Neural cell (in vitro differentiated cells): ENCODE measurements at regions not wholly inside any gene's neighbourhood (a gene's known extent, or its start where the extent isn't known, plus 50 kb on each side); places are given as distances from the start of the nearest gene placed in this dataset.

Experiments used
- H2AFZ ChIP-seq: fragments of 200-600, 300-800 bp; sonication (generic), shearing (Covaris generic); 2 replicates; pipeline ENCODE4 v1.6.0; 2014; ENCODE audit warnings: low read depth, mild to moderate bottlenecking, antibody characterized with exemption, low read length, moderate library complexity
- H3F3A ChIP-seq: fragments of 200-600 bp; shearing (Covaris generic); 2 replicates; pipeline ENCODE4 v1.6.1; 2016; ENCODE audit warnings: mild to moderate bottlenecking, moderate library complexity, mixed read lengths, antibody characterized with exemption, low read length; ENCODE audit not compliant: insufficient read depth, poor library complexity, severe bottlenecking
- H3K27ac ChIP-seq: fragments of 200-600, 300-800 bp; sonication (generic), shearing (Covaris generic); 2 replicates; pipeline ENCODE4 v1.5.1; 2014; ENCODE audit warnings: mild to moderate bottlenecking, low read length, moderate library complexity
- H3K27me3 ChIP-seq: fragments of 300-800, 200-600 bp; sonication (generic), shearing (Covaris generic); 2 replicates; pipeline ENCODE4 v1.6.0; 2014; ENCODE audit warnings: mild to moderate bottlenecking, low read depth, low read length, moderate library complexity; ENCODE audit not compliant: insufficient read depth
- H3K36me3 ChIP-seq: fragments of 300-800, 200-600 bp; sonication (generic), shearing (Covaris generic); 2 replicates; pipeline ENCODE4 v1.5.1; 2014; ENCODE audit warnings: mild to moderate bottlenecking, antibody characterized with exemption, low read length, moderate library complexity; ENCODE audit not compliant: insufficient read depth
- H3K4me2 ChIP-seq: fragments of 300-800, 200-600 bp; sonication (generic), shearing (Covaris generic); 2 replicates; pipeline ENCODE4 v1.6.0; 2014; ENCODE audit warnings: mild to moderate bottlenecking, low read length
- H3K4me3 ChIP-seq: fragments of 300-800, 200-600 bp; sonication (generic), shearing (Covaris generic); 2 replicates; pipeline ENCODE4 v1.5.1; 2014; ENCODE audit warnings: mild to moderate bottlenecking, low read length, moderate library complexity
- H3K79me2 ChIP-seq: fragments of 200-600 bp; shearing (Covaris generic); replicated peaks from 2 replicates; pipeline ENCODE4 v1.6.0; 2014; ENCODE audit warnings: mild to moderate bottlenecking, low read length, moderate library complexity; ENCODE audit not compliant: insufficient read depth
- H3K9ac ChIP-seq: fragments of 300-800, 200-600 bp; sonication (generic), shearing (Covaris generic); 2 replicates; pipeline ENCODE4 v1.6.1; 2016; ENCODE audit warnings: mild to moderate bottlenecking, low read length, mixed read lengths
- H3K9me2 ChIP-seq: fragments of 200-600 bp; shearing (Covaris generic); 2 replicates; pipeline ENCODE4 v1.6.1; 2016; ENCODE audit warnings: mild to moderate bottlenecking, low read length, mixed read lengths; ENCODE audit not compliant: insufficient read depth
- H3K9me3 ChIP-seq: fragments of 200-600, 300-800 bp; sonication (generic), shearing (Covaris generic); 2 replicates; pipeline ENCODE4 v1.6.1; 2016; ENCODE audit warnings: mild to moderate bottlenecking, mixed run types, low read length, moderate library complexity, mixed read lengths
- H4K20me1 ChIP-seq: fragments of 200-600 bp; shearing (Covaris generic); 2 replicates; pipeline ENCODE4 v1.6.1; 2016; ENCODE audit warnings: mild to moderate bottlenecking, mixed run types; ENCODE audit not compliant: insufficient read depth
- CTCF ChIP-seq: fragments of 450-650 bp; IDR thresholded peaks from 2 replicates; pipeline ENCODE4 v1.5.1; 2014; ENCODE audit warnings: antibody characterized with exemption, mild to moderate bottlenecking, moderate library complexity; ENCODE audit not compliant: poor library complexity, severe bottlenecking
- EP300 ChIP-seq: fragments of 450-650 bp; conservative IDR thresholded peaks from 2 replicates; pipeline ENCODE4 v1.6.1; 2014; ENCODE audit warnings: antibody characterized with exemption, mild to moderate bottlenecking, moderate library complexity; ENCODE audit not compliant: poor library complexity, severe bottlenecking
- EZH2 ChIP-seq: fragments of 200-600, 300-800 bp; shearing (Covaris generic), sonication (generic); IDR thresholded peaks from 2 replicates; pipeline ENCODE4 v1.6.1; 2014; ENCODE audit warnings: antibody characterized with exemption, low read length, borderline replicate concordance, mild to moderate bottlenecking; ENCODE audit not compliant: insufficient read depth, poor library complexity, severe bottlenecking
- MXI1 ChIP-seq: fragments of 450-650 bp; conservative IDR thresholded peaks from 2 replicates; pipeline ENCODE4 v1.6.1; 2014; ENCODE audit warnings: antibody characterized with exemption, mild to moderate bottlenecking; ENCODE audit not compliant: poor library complexity, severe bottlenecking
- POLR2AphosphoS5 ChIP-seq: IDR thresholded peaks from 2 replicates; pipeline ENCODE4 v1.6.1; 2012
- RAD21 ChIP-seq: fragments of 450-650 bp; conservative IDR thresholded peaks from 2 replicates; pipeline ENCODE4 v1.6.1; 2014; ENCODE audit warnings: antibody characterized with exemption, mild to moderate bottlenecking, moderate library complexity
- REST ChIP-seq: IDR thresholded peaks from 2 replicates; pipeline ENCODE4 v1.6.1; 2012; ENCODE audit warnings: borderline replicate concordance
- SMC3 ChIP-seq: fragments of 450-650 bp; conservative IDR thresholded peaks from 2 replicates; pipeline ENCODE4 v1.6.1; 2014; ENCODE audit warnings: antibody characterized with exemption, mild to moderate bottlenecking, moderate library complexity; ENCODE audit not compliant: poor library complexity
- TAF1 ChIP-seq: IDR thresholded peaks from 2 replicates; pipeline ENCODE4 v1.6.1; 2012; ENCODE audit warnings: low read depth

- no peak overlapping the region for H3K4me2 ChIP-seq
- no peak overlapping the region for H3K4me3 ChIP-seq
- H2AFZ ChIP-seq = no peak overlapping the region
- no peaks in the 10 kb centered on the region for H3K27me3 ChIP-seq
- H3F3A ChIP-seq = no peaks in the 10 kb centered on the region
- H4K20me1 ChIP-seq = no peaks in the 10 kb centered on the region
- TF ChIP-seq RAD21 (no peak), CTCF (no peak), POLR2AphosphoS5 (no peak), EP300 (no peak), SMC3 (no peak), MXI1 (no peak), TAF1 (no peak), REST (no peak), EZH2 (no peak)
- H3K79me2 ChIP-seq = no peaks in the 10 kb centered on the region
- no peaks in the 10 kb centered on the region for H3K9me2 ChIP-seq
- no peak overlapping the region for H3K27ac ChIP-seq
- H3K9ac ChIP-seq = no peak overlapping the region
- H3K9me3 ChIP-seq = no peaks in the 10 kb centered on the region
- H3K36me3 ChIP-seq = no peaks in the 10 kb centered on the region
Measured at GRCh38 chr17:77594416-77595209, 363.9 kb upstream of the TNRC6C start.

GRCh38 chr17:77596491-77597417, 361.7 kb upstream of the TNRC6C start:
- Histone ChIP-seq H4K20me1 (no peaks in the 10 kb centered on the region), H3K9me3 (no peaks in the 10 kb centered on the region), H3F3A (no peaks in the 10 kb centered on the region), H3K79me2 (no peaks in the 10 kb centered on the region), H3K36me3 (no peaks in the 10 kb centered on the region), H3K4me2 (no peak overlapping the region), H3K4me3 (no peak overlapping the region), H2AFZ (no peak overlapping the region), H3K9me2 (no peaks in the 10 kb centered on the region), H3K27me3 (no peaks in the 10 kb centered on the region), H3K9ac (no peak overlapping the region), H3K27ac (no peak overlapping the region)
- TF ChIP-seq RAD21 (no peak), REST (no peak), MXI1 (no peak), SMC3 (no peak), POLR2AphosphoS5 (no peak), CTCF (no peak)
